Retinal pigment epithelial cell (primary cell): ENCODE measurements at regions not wholly inside any gene's neighbourhood (a gene's known extent, or its start where the extent isn't known, plus 50 kb on each side); places are given as distances from the start of the nearest gene placed in this dataset.
"Not testable (repeated sequence)": the region's sequence is repeated elsewhere in the genome, so short reads cannot be mapped to it uniquely, and the experiment has no call there.

Experiments used
- DNase-seq: peaks from one replicate; pipeline ENCODE4 v3.0.0-alpha.2; 2010; ENCODE audit warnings: low read depth
- H3K4me3 ChIP-seq: 2 replicates; pipeline ENCODE4 v1.5.1; 2011; ENCODE audit warnings: mild to moderate bottlenecking, low read length, control low read depth, moderate library complexity
- TF ChIP-seq, protein P1 (sequence below): conservative IDR thresholded peaks from 2 replicates; pipeline ENCODE4 v1.5.1; 2011; ENCODE audit warnings: low read depth, low read length, control low read depth, inconsistent platforms

DNA sequence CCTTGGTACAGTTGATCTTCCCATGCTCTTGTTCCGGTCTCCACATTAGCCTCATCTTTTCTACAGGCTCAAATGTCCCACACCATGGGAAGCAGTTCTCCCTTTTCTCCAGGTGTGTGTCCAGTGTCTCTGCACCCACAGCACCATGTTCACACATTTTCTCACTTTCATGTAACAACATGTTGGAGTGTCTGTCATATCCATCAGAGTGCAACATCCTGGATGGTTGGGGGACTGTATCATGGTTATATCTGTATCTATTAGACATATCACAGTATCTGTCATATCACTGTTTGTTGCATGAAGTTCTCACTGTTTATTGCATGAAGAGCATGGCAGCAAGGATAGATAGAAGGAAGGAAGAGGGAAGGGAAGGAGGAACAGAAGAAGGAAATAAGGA is 635.6 kb downstream of the EPM2A start:
- H3K4me3 ChIP-seq = no peak overlapping the region
- DNase-seq = no peak
- TF ChIP-seq, protein P1, sequence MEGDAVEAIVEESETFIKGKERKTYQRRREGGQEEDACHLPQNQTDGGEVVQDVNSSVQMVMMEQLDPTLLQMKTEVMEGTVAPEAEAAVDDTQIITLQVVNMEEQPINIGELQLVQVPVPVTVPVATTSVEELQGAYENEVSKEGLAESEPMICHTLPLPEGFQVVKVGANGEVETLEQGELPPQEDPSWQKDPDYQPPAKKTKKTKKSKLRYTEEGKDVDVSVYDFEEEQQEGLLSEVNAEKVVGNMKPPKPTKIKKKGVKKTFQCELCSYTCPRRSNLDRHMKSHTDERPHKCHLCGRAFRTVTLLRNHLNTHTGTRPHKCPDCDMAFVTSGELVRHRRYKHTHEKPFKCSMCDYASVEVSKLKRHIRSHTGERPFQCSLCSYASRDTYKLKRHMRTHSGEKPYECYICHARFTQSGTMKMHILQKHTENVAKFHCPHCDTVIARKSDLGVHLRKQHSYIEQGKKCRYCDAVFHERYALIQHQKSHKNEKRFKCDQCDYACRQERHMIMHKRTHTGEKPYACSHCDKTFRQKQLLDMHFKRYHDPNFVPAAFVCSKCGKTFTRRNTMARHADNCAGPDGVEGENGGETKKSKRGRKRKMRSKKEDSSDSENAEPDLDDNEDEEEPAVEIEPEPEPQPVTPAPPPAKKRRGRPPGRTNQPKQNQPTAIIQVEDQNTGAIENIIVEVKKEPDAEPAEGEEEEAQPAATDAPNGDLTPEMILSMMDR = no peak

DNA sequence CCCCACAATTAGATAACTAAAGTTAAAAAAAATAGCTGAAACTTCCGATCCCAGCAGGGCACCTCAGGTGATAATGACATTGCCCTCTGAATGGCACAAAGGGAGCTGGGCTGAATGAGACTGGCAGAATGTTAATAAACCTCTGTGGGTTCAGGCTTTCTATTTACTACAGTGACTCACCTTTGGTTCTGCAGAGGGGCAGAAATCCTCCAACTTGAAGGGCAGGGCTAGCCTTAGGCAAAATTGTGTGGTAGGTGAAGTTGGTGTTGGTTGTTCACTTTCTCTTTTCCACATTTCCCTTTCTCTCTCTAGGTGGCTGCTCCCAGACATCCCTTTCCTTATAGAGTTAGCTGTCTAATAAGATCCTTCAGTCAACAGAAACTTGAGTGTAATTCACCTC is 625.2 kb downstream of the EPM2A start:
- DNase-seq = no peak
- TF ChIP-seq, protein P1 = no peak
- H3K4me3 ChIP-seq = no peak overlapping the region

DNA sequence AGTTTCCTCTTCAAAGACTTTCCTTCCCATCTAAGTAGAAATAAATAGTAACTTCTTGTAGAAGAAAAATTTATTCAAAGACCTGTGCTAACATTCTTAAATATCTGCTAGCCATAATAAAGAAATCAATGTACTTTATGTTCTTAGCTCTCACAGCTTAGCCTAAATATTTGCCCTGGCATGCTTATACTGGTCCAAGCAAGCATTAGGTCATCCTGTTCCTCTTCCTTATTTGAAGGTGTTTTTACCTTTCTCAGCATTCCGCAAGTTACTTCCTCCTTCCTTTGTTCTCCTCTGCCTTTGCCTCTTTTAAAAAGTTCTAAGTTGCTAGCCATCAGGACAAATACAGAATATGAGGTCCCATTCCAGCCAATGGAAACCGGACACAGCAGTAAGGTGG is 623.9 kb downstream of the EPM2A start:
- not testable (repeated sequence) for DNase-seq, H3K4me3 ChIP-seq

DNA sequence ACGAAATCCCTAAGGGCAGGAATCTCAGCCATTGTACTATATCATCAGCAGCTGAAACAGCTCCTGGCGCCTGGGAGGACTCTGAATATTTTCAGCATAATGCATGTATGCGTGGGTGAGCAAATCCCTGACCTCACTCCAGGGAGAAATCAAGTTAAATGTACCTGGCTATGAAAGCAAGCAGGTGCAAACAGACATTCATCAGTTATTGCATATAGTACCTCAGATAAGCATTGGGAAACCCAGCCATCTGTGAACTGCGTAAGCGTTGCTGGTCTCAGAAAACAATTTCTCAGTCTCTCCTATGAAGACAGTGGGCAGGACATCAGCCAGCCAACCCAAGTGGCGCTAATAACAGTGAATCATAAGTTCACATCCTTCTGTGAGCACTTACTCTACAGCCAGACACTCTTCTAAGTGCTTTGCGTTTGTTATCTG is 622.6 kb downstream of the EPM2A start:
- TF ChIP-seq, protein P1 = no peak
- H3K4me3 ChIP-seq = no peak overlapping the region
- DNase-seq = no peak

DNA sequence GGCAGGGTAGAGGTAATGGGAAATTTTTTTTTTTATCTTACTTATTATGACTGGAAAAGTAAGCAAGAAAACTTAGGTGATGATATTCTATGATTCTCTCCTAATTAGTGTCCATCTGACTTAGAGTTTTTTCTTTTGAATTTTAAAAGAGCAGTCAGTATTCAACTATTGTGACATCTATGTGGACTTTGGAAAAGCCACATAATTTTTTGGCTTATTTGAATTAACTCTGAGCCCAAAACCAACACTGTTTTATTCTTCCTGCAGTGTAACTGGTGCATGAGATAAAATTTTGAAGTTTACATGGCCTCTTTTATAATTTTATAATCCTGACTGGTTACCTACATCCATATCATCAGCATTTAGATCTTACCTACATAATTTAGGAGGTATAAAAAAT is 619.7 kb downstream of the EPM2A start:
- DNase-seq = no peak
- no peak overlapping the region for H3K4me3 ChIP-seq
- TF ChIP-seq, protein P1 = no peak

DNA sequence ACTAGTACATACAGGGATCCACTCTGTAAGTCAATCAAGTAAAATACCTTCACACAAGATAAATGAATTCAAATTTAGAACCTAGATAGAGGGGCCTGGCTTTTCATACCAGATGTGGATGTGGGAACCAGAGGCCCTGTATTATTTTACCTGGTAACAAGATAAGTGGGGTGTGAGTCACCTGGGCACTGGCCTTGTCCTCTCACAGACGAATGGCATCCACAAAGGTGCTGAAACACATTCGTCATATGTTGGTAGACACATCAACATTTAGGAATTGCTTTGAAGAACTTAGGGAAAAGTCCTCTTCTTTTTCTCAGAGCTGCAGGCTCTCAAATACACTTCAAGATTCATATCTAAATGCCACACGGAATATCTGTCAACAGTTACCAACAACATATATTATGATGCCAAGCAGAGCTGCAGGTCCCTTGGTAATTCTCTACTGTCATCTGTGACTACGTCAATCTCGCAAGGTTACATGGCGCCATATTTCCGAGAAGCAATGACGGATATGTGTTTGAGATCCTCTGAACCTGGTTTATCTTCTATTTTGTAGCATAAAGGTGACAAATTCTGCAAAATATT is 618.6 kb downstream of the EPM2A start:
- TF ChIP-seq, protein P1 = no peak
- DNase-seq = no peak
- H3K4me3 ChIP-seq = no peak overlapping the region

DNA sequence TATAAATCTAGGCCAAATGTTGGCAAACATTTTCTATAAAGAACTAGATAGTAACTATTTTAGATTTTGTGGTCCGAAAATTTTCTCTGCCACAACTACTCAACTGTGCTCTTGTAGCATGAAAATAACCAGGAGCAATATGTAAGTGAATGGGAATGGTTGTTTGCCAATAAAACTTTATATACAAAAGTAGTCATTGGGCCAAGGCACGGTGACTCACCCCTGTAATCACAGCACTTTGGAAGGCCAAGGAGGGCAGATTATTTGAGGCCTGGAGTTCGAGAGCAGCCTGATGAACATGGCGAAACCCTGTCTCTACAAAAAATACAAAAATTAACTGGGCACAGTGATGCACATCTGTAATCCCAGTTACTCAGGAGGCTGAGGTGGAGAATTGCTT is 617.1 kb downstream of the EPM2A start:
- TF ChIP-seq, protein P1 = no peak
- no peak for DNase-seq
- no peak overlapping the region for H3K4me3 ChIP-seq

DNA sequence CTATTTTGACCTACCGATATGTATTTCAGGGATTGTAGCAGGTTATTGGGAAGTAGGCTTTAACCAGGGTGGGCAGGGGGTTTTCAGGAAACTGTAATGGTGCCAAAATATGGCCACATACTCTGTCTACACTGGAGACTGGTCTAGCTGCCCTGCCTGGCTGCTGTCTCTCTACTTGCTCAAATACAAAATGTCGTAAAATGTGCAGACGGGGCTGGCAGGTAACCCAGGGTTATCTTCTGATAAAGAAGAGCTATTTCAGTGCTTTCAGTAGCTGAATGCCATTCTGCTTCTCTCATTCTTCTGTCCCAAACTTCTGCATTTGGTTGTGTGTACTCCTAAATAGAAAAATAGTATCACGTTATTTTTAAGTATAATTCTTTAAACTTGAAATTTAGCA is 616.2 kb downstream of the EPM2A start:
- H3K4me3 ChIP-seq = no peak overlapping the region
- TF ChIP-seq, protein P1 = no peak
- no peak for DNase-seq
